Posterior cingulate gyrus (tissue), 11 donors: ENCODE measurements at regions not wholly inside any gene's neighbourhood (a gene's known extent, or its start where the extent isn't known, plus 50 kb on each side); places are given as distances from the start of the nearest gene placed in this dataset.
"Not testable (repeated sequence)": the region's sequence is repeated elsewhere in the genome, so short reads cannot be mapped to it uniquely, and the experiment has no call there.

Source experiments
- DNase-seq, 10 donors: peaks; one replicate each; pipeline versions ENCODE4 v3.0.0 to v3.0.0-alpha.2; 2020 to 2021; ENCODE audit warnings: mixed read lengths in 3 of 10
- intact Hi-C: fragments of 100-400 bp; cut with DNase I; formaldehyde crosslinking; loops from one replicate; pipeline ENCODE4 v1.15.1; 2023

DNA sequence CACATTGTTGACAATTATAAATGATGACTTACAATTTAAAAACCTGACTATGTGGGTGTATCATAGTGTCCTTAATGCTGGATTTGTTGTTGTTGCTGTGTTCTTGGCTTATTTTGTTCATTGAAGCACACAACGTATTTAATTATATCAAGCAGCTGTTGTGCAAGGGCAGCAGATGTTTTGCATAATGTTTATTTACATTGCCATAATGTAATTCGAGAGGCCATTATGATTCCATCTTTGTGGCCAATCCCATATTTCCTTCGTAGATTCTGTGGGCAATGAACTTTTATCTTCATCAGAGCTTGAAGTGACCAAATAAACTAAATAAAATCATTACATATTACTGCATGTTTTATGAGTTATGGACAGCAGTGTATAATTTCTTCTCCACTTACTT lies 422.6 kb upstream of the GALNTL6 start:
- intact Hi-C loops = no loop called here
- DNase-seq = no peak

DNA sequence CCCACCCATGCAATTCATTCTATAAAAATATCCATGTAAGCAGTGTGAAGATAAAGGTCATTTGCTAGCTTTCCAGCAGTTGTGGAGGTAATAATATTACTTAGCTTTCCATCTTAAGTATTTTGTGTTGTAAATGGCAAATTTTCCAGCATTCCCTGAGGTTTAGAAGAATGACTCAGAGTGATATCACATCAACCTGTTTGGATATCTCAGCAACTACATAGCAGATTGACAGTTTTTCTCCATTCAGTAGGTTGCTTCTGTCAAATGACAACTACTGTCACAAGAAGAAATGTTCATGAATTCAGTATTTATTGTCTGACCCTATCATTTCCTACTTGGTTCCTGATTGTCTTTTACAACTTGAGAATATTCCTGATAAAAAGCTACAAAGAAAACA lies 434.9 kb upstream of the GALNTL6 start:
- intact Hi-C loops = no loop called here
- no peak for DNase-seq

DNA sequence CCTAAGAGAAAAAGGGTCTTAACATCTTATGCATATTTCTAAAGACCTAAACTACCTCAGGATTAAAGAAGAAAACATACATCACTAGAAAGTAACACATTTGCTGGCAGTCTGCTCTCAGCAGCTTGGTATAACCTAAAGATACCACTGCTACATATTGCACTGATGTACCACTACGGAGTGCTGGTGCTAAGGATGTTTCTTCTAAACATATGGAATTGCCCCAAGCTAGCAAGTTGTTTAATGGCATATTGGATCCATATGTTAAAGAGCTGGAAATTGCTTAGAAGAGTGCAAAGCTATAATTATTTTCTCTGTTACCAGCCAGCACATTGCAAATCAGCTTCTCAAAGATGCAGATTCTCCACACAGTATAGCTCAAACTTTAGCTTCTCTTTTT lies 436.5 kb upstream of the GALNTL6 start:
- no peak for DNase-seq
- intact Hi-C loops = no loop called here

DNA sequence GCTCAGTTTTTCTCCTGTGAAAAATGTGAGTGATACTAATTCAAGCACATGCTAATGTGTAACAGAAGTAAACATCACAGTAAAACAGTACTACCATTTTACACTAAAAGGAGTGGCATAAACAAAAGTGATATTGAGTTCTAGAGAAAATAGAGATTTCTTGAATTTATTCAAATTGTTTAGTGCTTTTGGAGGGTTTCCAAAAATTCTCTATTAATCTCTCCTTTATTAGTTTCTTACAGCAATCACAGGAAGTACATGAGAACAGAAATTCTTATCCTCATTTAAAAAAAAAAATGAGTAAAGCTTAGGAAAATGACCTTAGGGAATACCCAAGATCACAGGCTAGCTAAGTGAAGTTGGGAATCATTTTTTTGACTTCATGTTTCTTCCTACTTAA lies 459.7 kb upstream of the GALNTL6 start:
- no peak for DNase-seq

DNA sequence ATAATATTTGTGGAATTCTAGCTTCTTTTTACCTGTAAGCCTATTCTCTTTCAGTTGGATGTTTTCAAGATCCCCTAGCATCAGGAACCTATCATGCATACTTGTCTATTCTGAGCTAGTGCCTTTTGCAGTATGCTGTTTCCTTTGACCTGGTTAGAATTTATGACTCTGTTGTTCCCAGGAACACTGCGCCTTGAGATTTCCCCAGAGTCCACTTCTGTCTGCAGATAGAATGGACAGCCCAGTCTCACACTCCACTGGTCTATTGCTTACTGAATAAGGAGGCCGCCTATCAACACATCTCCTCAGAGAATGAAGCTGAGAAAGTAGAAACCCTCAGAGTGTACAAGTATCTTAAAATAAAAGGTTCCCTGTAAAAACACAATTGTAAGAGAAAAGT lies 465.1 kb upstream of the GALNTL6 start:
- intact Hi-C loops = no loop called here
- no peak for DNase-seq

More for the DNA sequence above, 459.7 kb upstream of the GALNTL6 start:
- intact Hi-C loops = no loop called here

DNA sequence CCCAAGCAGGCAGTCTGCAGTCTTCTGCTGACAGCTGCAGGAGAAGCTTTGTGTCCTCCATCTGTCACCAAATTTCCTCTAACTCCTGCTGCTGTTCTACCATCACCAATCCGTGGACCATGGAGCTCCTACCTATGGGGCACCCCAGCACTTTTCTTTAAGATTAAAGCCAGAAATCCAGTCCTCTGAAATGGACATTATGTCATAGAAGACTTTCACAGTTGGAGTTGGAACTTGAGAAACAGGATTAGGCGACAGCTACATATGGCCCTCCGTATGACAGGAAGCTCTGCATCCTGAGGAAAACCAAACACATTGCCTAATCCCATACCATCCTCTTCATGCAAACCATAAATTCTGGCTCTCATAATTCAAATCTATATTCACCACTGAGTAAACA lies 470.6 kb upstream of the GALNTL6 start:
- intact Hi-C loops = no loop called here
- no peak for DNase-seq

DNA sequence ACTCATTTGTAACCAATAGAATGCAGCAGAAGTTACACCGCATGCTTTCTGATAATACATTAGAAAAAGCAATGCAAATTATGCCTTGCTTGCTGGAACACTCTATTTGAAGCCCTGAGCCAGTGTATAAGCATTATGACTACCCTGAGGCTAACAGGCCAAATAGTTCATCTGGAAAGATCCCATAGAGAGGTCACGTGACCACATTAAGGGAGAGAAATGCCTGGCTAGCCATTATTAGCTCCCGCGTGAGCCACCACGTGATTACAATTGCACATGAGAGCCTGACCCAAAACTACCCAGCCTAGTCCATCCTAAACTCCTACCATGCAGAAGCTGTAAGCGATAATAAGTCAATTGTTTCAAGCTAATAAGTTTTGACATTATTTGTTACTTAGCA lies 472.9 kb upstream of the GALNTL6 start:
- intact Hi-C loops = no loop called here
- DNase-seq = no peak

DNA sequence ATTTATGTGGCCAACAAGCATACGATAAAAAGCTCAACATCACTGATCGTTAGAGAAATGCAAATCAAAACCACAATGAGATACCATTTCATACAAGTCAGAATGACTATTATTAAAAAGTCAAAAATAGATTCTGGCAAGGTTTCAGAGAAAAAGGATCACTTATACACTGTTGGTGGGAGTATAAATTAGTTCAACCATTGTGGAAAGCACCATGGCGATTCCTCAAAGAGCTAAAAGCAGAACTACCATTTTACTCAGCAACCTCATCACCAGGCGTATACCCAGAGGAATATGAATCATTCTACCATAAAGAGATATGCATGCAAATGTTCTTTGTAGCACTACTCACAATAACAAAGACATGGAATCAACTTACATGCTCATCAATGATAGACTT lies 478.7 kb upstream of the GALNTL6 start:
- DNase-seq = no peak
- intact Hi-C loops = no loop called here

DNA sequence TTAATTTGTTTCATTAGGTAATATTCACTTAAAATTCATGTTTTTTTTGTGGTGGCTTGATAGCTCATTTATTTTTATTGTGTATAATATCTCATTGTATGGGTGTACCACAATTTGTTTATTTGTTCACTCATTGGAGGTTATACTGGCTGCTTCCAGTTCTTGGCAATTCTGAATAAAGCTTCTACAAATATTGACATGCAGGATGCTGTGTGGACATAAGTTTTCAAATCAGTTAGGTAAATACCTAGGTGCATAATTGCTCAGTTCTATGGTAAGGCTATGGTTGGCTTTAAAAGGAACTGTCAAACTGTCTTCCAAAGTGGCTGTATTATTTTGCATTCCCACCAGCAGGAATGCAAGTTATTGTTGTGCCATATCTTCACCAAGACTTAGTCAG lies 504.5 kb upstream of the GALNTL6 start:
- intact Hi-C loops = no loop called here
- DNase-seq = no peak

DNA sequence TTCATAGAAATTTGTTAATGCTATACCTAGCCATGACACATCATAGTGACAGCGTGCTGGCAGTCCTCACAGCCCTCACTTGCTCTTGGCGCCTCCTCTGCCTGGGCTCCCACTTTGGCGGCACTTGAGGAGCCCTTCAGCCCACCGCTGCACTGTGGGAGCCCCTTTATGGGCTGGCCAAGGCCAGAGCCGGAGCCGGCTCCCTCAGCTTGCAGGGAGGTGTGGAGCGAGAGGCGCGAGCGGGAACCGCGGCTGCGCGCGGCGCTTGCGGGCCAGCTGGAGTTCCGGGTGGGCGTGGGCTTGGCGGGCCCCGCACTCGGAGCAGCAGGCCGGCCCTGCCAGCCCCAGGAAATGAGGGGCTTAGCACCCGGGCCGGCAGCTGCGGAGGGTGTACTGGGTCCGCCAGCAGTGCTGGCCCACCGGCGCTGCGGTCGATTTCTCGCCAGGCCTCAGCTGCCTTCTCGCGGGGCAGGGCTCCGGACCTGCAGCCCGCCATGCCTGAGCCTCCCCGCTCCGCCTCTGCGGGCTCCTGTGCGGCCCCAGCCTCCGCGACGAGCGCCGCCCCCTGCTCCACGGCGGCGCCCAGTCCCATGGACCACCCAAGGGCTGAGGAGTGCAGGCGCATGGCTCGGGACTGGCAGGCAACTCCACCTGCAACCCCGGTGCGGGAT lies 515.0 kb upstream of the GALNTL6 start:
- peak in 3 of 10 donors; percentile 66 to 83 (median 75) for DNase-seq

DNA sequence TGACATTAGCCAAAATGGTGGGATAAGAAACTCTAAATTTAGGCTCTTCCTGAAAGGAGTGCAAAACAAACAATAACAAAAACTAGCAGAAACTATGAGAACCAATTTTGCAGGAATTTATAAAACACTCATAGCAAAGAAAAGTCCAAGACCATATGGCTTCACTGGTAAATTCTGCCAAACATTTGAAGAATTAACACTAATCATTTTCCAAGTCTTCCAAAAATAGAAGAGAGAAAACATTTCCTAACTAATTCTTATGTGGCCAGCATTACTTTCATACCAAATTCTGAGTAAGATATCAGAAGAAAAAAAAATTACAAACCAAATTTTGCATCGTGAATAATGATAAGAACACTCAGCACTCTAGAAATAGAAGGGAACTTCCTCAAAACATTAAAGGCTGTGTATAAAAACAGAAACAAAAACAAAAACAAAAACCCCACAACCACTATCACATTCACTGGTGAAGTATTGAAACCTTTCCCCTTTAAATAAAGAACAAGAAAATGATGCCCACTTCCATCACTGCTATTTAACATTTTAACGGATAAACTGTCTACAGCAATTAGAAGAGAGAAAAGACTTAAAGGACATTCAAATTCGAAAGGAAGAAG lies 524.3 kb upstream of the GALNTL6 start:
- no peak for DNase-seq
- intact Hi-C loops = no loop called here

More for the DNA sequence above, 515.0 kb upstream of the GALNTL6 start:
- intact Hi-C loops = not testable (repeated sequence)

DNA sequence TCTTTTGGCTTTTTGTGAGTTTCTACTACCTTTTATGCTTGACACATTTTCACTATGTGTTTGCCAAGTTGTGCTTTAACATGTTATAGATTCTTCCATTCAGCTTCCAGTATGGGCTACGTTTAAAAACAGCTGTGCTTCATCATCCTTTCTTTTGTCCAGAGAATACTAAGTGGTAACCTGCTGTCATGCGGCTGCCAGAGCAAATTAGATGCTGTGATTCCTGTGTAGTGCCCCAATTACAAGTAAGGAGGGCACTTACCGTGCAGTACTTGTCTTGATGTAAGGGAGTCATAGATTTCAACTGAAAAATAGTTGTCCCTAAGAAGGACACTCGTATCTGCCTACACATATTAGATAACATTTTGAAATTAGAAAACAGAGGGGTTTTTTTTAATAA lies 531.8 kb upstream of the GALNTL6 start:
- DNase-seq = no peak
- intact Hi-C loops = no loop called here

DNA sequence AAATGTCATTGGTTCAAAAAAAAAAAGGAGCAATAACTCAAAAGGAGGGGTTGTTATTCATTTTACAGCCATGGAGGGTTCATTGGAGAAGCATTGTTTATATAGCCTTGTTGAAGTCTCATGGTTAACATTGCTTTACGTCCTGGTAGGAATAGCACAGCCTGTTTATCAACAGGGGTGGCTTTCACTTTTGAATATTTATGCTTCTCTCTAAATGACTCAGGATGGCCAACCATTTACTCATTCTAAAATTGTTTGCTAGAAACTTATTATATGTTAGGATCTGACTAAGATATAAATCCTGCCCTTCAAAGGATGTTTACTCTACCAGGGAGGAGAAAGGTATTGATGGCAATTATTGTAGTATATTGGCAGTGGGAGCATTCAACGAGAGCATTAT lies 534.1 kb upstream of the GALNTL6 start:
- intact Hi-C loops = no loop called here
- DNase-seq = no peak

DNA sequence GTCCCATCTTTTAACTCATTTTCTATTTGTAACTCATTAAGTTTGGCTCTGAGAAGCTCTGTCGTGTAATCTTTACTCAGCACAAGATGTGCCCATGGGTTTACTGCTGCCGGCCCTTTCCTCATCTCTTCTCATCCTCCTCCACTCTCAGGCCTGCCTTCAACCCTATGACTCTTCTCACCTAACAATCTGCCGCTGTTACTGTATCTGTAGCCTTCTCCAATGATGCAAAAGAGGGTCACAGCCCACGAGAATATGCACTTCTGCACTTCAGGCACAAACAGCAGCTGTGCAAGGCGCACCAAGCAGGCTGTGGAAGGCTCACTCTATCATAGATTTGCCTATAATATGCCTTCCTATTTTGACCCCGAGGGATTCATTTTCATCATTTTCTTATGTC lies 546.5 kb upstream of the GALNTL6 start:
- intact Hi-C loops = no loop called here
- DNase-seq = no peak

DNA sequence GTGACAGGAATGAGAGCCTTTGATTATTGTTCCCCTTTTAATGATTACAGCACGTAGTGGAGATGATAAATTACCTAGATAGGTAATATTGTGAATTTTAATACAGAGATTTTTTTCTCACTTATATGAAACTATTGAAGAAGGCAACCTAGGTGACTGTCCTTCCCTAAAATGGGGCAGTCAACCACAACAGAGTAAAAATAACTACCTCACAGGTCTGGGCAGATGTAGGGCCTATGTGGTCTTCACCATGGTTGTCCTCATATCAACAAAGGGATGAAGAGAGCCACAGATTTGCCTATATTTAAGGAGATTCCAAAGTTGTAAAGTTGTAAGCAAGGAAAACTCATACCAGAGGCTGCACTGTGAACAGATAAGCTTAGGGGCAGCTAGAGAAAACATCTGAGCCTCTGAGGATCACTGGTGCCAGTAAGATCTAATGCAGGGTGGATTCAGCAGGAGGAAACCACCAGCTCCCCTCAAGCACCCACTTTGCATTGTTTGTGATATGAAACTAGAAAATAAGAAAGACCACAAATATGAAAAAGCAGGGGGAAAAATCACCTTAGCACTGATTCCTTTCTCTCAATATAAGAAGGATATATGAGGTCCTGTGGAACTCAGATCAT lies 547.9 kb upstream of the GALNTL6 start:
- DNase-seq = no peak
- intact Hi-C loops = no loop called here

DNA sequence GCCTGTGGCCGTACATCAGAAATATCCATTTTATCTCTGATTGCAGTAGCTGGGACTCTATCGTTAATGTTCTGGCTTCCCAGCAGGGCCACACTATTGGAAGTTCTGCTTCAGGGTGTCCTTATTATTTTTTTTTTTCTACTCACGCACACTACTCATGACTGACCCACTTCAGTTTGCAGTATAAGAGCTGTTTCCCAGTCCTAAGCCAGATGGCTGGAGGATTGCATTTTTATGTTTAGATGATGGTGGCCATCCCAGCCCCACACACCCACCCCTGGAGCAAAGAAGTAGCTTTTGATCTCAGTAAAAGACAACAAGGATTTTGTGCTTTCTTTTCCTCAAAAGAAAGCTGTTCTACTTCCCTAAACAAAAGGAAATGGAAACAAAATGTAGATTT lies 557.0 kb upstream of the GALNTL6 start:
- no peak for DNase-seq
- intact Hi-C loops = no loop called here

DNA sequence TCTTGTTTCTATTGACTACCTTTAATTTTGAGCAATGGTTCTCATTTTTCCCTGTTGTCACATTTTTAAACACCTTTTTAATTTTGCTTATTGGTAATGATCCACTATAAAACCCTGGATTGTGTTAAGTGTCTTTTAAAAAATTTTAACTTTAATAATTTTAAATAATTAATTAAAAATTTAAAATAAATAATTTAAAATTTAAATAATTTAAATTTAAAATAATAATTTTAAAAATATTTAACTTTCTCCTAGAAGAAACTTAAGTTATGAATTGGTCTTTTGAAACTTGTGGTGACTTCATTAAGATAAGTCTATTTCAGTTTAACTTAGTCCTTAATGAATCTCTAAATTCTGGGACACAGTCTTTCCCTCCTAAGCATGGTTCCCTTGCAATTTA lies 566.3 kb upstream of the GALNTL6 start:
- intact Hi-C loops = no loop called here
- DNase-seq = no peak

DNA sequence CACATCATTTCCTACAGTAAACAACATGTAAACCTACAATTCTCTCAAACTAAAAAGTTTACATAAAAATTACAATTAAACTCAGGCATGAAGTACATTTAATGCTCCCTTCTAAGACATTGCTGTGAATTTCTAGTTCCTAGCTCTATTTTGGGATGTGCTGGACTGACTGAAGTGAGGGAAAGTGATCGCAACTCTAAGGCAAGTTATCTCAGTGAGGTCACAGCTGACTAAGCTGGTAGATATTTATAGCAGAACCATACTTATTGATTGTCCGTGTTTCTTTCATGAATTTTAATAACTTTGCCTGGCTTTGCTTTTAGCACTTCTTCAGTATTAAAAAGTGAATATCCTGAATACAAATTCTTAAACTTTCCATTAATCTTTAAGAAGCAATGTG lies 570.4 kb upstream of the GALNTL6 start:
- intact Hi-C loops = no loop called here

DNA sequence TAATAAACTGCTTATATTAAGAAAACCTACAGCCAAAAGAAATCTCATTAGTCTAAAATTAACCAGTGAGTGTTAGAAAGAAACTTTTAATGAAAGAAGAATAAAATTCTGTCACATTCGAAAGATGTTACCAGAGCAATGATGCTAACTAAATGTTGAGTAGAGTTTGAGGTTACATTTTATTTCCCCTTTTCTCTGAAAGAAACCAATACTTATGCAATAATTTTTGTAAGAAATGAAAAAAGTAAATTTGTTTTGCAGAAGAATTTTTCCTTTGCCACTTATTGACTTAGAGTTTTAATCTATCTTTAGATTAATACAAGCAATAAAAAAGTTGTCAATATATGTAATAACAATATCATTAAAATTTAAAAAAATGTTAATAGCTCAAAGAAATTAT lies 574.0 kb upstream of the GALNTL6 start:
- intact Hi-C loops = no loop called here
- no peak for DNase-seq

More for the DNA sequence above, 570.4 kb upstream of the GALNTL6 start:
- DNase-seq = no peak

DNA sequence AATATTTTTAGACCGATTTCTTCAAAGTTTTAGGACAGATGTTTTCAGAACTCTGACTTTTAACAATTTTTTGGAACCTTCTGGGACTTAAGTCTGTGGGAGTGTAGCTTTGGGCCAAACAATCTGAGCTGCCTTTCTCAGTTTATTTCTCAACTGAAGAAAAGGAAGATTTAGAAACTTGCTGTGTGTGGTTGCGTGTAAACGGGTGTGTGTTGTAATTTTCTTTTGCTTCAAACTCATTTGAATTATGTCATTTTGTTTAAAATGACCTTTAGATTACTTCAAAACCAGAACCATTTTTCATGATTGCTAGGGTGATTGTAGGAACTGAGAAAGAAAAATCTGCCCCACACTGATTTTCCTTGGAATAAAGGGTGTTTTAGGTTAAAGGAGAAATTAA lies 577.7 kb upstream of the GALNTL6 start:
- DNase-seq = no peak
- intact Hi-C loops = no loop called here

DNA sequence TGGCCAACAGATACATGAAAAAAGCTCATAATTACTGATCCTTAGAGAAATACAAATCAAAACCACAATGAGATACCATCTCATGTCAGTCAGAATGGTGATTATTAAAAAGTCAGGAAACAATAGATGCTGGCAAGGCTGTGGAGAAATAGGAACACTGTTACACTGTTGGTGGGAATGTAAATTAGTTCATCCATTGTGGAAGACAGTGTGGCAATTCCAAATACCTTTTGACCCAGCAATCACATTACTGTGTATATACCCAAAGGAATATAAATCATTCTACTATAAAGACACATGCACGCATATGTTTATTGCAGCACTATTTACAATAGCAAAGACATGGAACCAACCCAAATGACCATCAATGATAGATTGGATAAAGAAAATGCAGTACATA lies 583.9 kb upstream of the GALNTL6 start:
- DNase-seq, intact Hi-C loops: not testable (repeated sequence)

DNA sequence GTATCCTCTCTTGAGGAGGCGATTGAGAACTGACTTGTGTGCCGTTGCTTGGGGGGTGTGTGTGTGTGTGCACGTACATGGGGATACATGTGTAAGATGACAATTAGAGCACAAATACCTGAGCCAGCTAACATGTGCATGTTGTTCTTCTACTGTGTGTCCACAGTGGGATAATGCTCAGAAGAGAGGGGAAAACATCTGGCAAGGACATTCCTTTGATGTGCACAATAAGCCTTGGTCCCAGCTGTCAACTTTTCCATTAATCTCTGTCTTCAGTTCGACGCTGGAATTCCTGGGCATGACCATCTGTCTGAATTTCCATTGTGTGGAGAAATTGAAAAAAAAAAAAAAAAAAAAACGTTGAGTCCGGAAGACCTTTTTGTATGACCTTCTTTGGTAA lies 592.0 kb upstream of the GALNTL6 start:
- intact Hi-C loops = no loop called here
- no peak for DNase-seq
